OCI-LY1 (cell line): ENCODE measurements at regions not wholly inside any gene's neighbourhood (a gene's known extent, or its start where the extent isn't known, plus 50 kb on each side); places are given as distances from the start of the nearest gene placed in this dataset.

Experiments used
- CTCF ChIP-seq: fragments of 200-600 bp; sonication (generic), shearing (Covaris generic); IDR thresholded peaks from 2 replicates; pipeline ENCODE4 v1.5.1; 2017; ENCODE audit warnings: mild to moderate bottlenecking, antibody characterized with exemption, low read length, moderate library complexity, mixed read lengths
- EZH2 ChIP-seq: fragments of 200-600 bp; sonication (generic), shearing (Covaris generic); IDR thresholded peaks from 2 replicates; pipeline ENCODE4 v1.8.0; 2017; ENCODE audit warnings: borderline replicate concordance, mixed run types, mild to moderate bottlenecking, antibody characterized with exemption, low read length, moderate library complexity, mixed read lengths

DNA sequence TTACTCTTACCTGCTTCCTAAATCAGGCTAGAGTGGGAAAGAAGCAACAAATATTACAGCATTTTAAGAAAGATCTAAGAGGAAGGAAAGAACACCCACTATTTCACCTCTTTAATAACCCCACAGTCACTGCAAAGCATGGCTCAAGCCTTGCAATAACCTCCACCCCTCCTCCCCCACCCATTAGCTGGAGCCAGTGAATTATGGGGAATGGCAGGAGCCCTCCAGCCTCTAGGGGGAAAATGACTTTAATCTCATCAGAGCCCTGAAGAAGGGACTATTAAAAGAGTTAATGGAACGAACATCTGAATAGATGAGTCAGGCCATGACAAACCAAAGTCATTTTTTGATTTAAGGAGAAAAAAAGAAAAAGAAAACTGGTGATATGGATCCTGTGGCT, 630.7 kb upstream of the PLXNA2 start:
- no peak for TF ChIP-seq EZH2
- TF ChIP-seq CTCF = no peak
